Gastroesophageal sphincter (tissue), 4 donors: ENCODE measurements at regions not wholly inside any gene's neighbourhood (a gene's known extent, or its start where the extent isn't known, plus 50 kb on each side); places are given as distances from the start of the nearest gene placed in this dataset.

Source experiments
- ATAC-seq: fragments of 150-250 bp; one replicate; pipeline ENCODE4 v1.9.1; 2016; ENCODE audit warnings: mild to moderate bottlenecking, moderate library complexity
- H3K27ac ChIP-seq, 4 donors: fragments of 200-600 bp; sonication (generic) in 3 of 4; 1 replicate in 3 of 4; 2 replicates in 1 of 4; pipeline ENCODE4 v1.5.1; 2016 to 2019
- H3K27me3 ChIP-seq: fragments of 200-600 bp; sonication (generic); one replicate; pipeline ENCODE4 v1.5.1; 2019
- H3K36me3 ChIP-seq, 2 donors: fragments of 200-600 bp; sonication (generic); one replicate each; pipeline ENCODE4 v1.5.1; 2019; ENCODE audit warnings: control low read depth in 1 of 2
- H3K4me1 ChIP-seq, 3 donors: fragments of 200-600 bp; sonication (generic); 1 replicate in 2 of 3; 2 replicates in 1 of 3; pipeline ENCODE4 v1.5.1; 2016 to 2019; ENCODE audit warnings: control low read depth in 2 of 3
- H3K4me3 ChIP-seq, 2 donors: fragments of 200-600 bp; sonication (generic); one replicate each; pipeline ENCODE4 v1.5.1; 2019; ENCODE audit warnings: mild to moderate bottlenecking in 1 of 2, moderate library complexity in 1 of 2
- H3K9me3 ChIP-seq, 3 donors: fragments of 200-600 bp; sonication (generic); one replicate each; pipeline ENCODE4 v1.5.1; 2017 to 2019; ENCODE audit warnings: control low read depth in 2 of 3
- CTCF ChIP-seq, 4 experiments: fragments of 200-600 bp in 2 of 4; fragments of 450-650 bp in 2 of 4; sonication (generic) in 1 of 4; IDR thresholded peaks; one replicate each; pipeline ENCODE4 v1.5.1; 2017 to 2019; ENCODE audit warnings: antibody characterized with exemption in 4 of 4, mild to moderate bottlenecking in 2 of 4, moderate library complexity in 2 of 4
- EP300 ChIP-seq: sonication (generic); formaldehyde crosslinking; IDR thresholded peaks from one replicate; pipeline ENCODE4 v1.6.1; 2017; ENCODE audit warnings: antibody characterized with exemption, mild to moderate bottlenecking
- POLR2A ChIP-seq, 2 donors: fragments of 450-650 bp; IDR thresholded peaks; one replicate each; pipeline ENCODE4 v1.6.1; 2017; ENCODE audit warnings: antibody characterized with exemption in 2 of 2, mild to moderate bottlenecking in 2 of 2, moderate library complexity in 1 of 2
- POLR2AphosphoS5 ChIP-seq: sonication (generic); formaldehyde crosslinking; IDR thresholded peaks from one replicate; pipeline ENCODE4 v1.6.1; 2017; ENCODE audit warnings: antibody characterized with exemption
- WGBS, 2 donors: methylation state at CpG; one replicate each; pipeline ENCODE4 v1.1.5; 2018; ENCODE audit warnings: low coverage in 1 of 2; 5-methylcytosine and 5-hydroxymethylcytosine counted together

- TF ChIP-seq EP300 (no peak), POLR2A (IDR thresholded peaks at IDR 0.05) (no peak), POLR2AphosphoS5 (no peak), CTCF (IDR thresholded peaks at IDR 0.05) (no peak)
- no peaks in the 10 kb centered on the region for H3K36me3 ChIP-seq
- WGBS, 2 donors, result no CpG with 5 or more reads among the region's 5 CpGs
- H3K4me3 ChIP-seq, result no peak overlapping the region
- no peaks in the 10 kb centered on the region for H3K27me3 ChIP-seq
- no peak for ATAC-seq
- H3K4me1 ChIP-seq, result no peaks in the 10 kb centered on the region
- H3K27ac ChIP-seq, result no peak overlapping the region
- H3K9me3 ChIP-seq, result no peaks in the 10 kb centered on the region
These were observed 269.7 kb upstream of the HABP2 start for GRCh38 chr10:113283189-113283588.

GRCh38 chr10:113284635-113285034 is 268.2 kb upstream of the HABP2 start:
- no peaks in the 10 kb centered on the region for H3K4me1 ChIP-seq
- no peaks in the 10 kb centered on the region for H3K27me3 ChIP-seq
- no peaks in the 10 kb centered on the region for H3K36me3 ChIP-seq
- no peak for TF ChIP-seq EP300
- no peak for TF ChIP-seq CTCF (IDR thresholded peaks at IDR 0.05)
- no peak for TF ChIP-seq POLR2A (IDR thresholded peaks at IDR 0.05)
- TF ChIP-seq POLR2AphosphoS5, result no peak
- no peak for ATAC-seq
- no peaks in the 10 kb centered on the region for H3K9me3 ChIP-seq
- no peak overlapping the region for H3K27ac ChIP-seq
- no peak overlapping the region for H3K4me3 ChIP-seq
- 100% methylated on average over 1 of the region's 4 CpGs for WGBS, 2 donors

GRCh38 chr10:113285305-113285704 is 267.5 kb upstream of the HABP2 start:
- TF ChIP-seq EP300, result no peak
- Histone ChIP-seq H3K36me3 (no peaks in the 10 kb centered on the region), H3K4me3 (no peak overlapping the region), H3K27me3 (no peaks in the 10 kb centered on the region), H3K27ac (no peak overlapping the region), H3K9me3 (no peaks in the 10 kb centered on the region), H3K4me1 (no peaks in the 10 kb centered on the region)
- ATAC-seq, result no peak
- 83 to 100% methylated on average over 1 to 3 of the region's 9 CpGs for WGBS, 2 donors

GRCh38 chr10:113287592-113287991 is 265.3 kb upstream of the HABP2 start:
- Histone ChIP-seq H3K9me3 (no peaks in the 10 kb centered on the region), H3K4me1 (no peaks in the 10 kb centered on the region), H3K27ac (no peak overlapping the region), H3K27me3 (no peaks in the 10 kb centered on the region), H3K4me3 (no peak overlapping the region), H3K36me3 (no peaks in the 10 kb centered on the region)
- ATAC-seq, result no peak
- TF ChIP-seq POLR2AphosphoS5 (no peak), POLR2A (IDR thresholded peaks at IDR 0.05) (no peak), EP300 (no peak), CTCF (IDR thresholded peaks at IDR 0.05) (no peak)

GRCh38 chr10:113290137-113290536 is 262.7 kb upstream of the HABP2 start:
- Histone ChIP-seq H3K9me3 (no peaks in the 10 kb centered on the region), H3K27ac (no peak overlapping the region), H3K36me3 (no peaks in the 10 kb centered on the region), H3K4me1 (no peaks in the 10 kb centered on the region), H3K27me3 (no peaks in the 10 kb centered on the region), H3K4me3 (no peak overlapping the region)
- ATAC-seq, result no peak
- WGBS, 2 donors, result 92 to 100% methylated on average over 1 of the region's 1 CpG
- TF ChIP-seq POLR2AphosphoS5, result no peak
- TF ChIP-seq CTCF (IDR thresholded peaks at IDR 0.05), result no peak
- TF ChIP-seq EP300, result no peak
- no peak for TF ChIP-seq POLR2A (IDR thresholded peaks at IDR 0.05)

GRCh38 chr10:113291413-113291812 is 261.4 kb upstream of the HABP2 start:
- no peaks in the 10 kb centered on the region for H3K9me3 ChIP-seq
- TF ChIP-seq CTCF (IDR thresholded peaks at IDR 0.05), result no peak
- no peak for TF ChIP-seq POLR2AphosphoS5
- TF ChIP-seq POLR2A (IDR thresholded peaks at IDR 0.05), result no peak
- TF ChIP-seq EP300, result no peak
- no peak for ATAC-seq
- H3K4me1 ChIP-seq, result no peaks in the 10 kb centered on the region
- H3K27me3 ChIP-seq, result no peaks in the 10 kb centered on the region
- H3K36me3 ChIP-seq, result no peaks in the 10 kb centered on the region
- WGBS, 2 donors, result 86 to 93% methylated on average over 2 of the region's 2 CpGs
- H3K4me3 ChIP-seq, result no peak overlapping the region
- no peak overlapping the region for H3K27ac ChIP-seq
